HepG2 (cell line): ENCODE measurements at regions not wholly inside any gene's neighbourhood (a gene's known extent, or its start where the extent isn't known, plus 50 kb on each side); places are given as distances from the start of the nearest gene placed in this dataset.

Source experiments
- CEBPG ChIP-seq: IDR thresholded peaks from 2 replicates; pipeline ENCODE4 v1.6.1; 2016
- POLR2AphosphoS5 ChIP-seq: IDR thresholded peaks from 2 replicates; pipeline ENCODE4 v1.6.1; 2012; ENCODE audit warnings: low read depth, low read length
- SRF ChIP-seq: IDR thresholded peaks from 2 replicates; pipeline ENCODE4 v1.6.1; 2011; ENCODE audit warnings: mild to moderate bottlenecking, low read depth, low read length, moderate library complexity
- ZNF629 ChIP-seq: sonication (generic); formaldehyde crosslinking; conservative IDR thresholded peaks from 2 replicates; pipeline ENCODE4 v1.5.0; 2020; ENCODE audit warnings: missing genetic modification reagents
- TF ChIP-seq, protein P1 (sequence below): sonication (generic); formaldehyde crosslinking; IDR thresholded peaks from 2 replicates; pipeline ENCODE4 v1.8.1; 2023; ENCODE audit warnings: missing genetic modification reagents, inconsistent platforms, borderline replicate concordance
- TF ChIP-seq, protein P2 (sequence below): sonication (generic); formaldehyde crosslinking; IDR thresholded peaks from 2 replicates; pipeline ENCODE4 v1.4.0; 2020; ENCODE audit warnings: missing genetic modification reagents, mild to moderate bottlenecking, borderline replicate concordance
- TF ChIP-seq, protein P3 (sequence below): sonication (generic); formaldehyde crosslinking; IDR thresholded peaks from 2 replicates; pipeline ENCODE4 v1.8.1; 2022; ENCODE audit warnings: low read depth, mild to moderate bottlenecking, missing genetic modification reagents

DNA sequence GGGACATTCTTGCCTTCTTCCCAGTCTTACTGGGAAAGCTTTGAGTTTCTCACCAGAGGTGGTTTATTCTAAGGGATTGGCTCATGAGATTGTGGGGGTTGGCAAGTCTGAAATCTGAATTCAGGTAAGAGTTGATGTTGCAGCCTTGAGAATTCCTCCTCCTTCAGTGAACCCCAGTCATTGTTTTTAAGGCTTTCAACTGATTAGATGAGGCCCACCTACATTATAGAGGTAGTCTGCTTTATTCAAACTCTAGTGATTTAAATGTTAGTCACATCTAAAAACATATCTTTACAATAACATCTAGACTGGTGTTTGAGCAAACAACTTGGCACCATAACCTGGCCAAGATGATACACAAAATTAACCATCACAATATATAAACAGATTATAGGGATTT, 156.5 kb upstream of the MED14 start:
- no peak for TF ChIP-seq SRF
- TF ChIP-seq POLR2AphosphoS5, result no peak
- TF ChIP-seq ZNF629 (CRISPR knock-in tag), result no peak
- TF ChIP-seq CEBPG, result no peak
- TF ChIP-seq, protein P1, sequence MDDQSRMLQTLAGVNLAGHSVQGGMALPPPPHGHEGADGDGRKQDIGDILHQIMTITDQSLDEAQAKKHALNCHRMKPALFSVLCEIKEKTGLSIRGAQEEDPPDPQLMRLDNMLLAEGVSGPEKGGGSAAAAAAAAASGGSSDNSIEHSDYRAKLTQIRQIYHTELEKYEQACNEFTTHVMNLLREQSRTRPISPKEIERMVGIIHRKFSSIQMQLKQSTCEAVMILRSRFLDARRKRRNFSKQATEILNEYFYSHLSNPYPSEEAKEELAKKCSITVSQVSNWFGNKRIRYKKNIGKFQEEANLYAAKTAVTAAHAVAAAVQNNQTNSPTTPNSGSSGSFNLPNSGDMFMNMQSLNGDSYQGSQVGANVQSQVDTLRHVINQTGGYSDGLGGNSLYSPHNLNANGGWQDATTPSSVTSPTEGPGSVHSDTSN (CRISPR knock-in tag), result no peak
- TF ChIP-seq, protein P2, sequence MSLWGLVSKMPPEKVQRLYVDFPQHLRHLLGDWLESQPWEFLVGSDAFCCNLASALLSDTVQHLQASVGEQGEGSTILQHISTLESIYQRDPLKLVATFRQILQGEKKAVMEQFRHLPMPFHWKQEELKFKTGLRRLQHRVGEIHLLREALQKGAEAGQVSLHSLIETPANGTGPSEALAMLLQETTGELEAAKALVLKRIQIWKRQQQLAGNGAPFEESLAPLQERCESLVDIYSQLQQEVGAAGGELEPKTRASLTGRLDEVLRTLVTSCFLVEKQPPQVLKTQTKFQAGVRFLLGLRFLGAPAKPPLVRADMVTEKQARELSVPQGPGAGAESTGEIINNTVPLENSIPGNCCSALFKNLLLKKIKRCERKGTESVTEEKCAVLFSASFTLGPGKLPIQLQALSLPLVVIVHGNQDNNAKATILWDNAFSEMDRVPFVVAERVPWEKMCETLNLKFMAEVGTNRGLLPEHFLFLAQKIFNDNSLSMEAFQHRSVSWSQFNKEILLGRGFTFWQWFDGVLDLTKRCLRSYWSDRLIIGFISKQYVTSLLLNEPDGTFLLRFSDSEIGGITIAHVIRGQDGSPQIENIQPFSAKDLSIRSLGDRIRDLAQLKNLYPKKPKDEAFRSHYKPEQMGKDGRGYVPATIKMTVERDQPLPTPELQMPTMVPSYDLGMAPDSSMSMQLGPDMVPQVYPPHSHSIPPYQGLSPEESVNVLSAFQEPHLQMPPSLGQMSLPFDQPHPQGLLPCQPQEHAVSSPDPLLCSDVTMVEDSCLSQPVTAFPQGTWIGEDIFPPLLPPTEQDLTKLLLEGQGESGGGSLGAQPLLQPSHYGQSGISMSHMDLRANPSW, result no peak
- TF ChIP-seq, protein P3, sequence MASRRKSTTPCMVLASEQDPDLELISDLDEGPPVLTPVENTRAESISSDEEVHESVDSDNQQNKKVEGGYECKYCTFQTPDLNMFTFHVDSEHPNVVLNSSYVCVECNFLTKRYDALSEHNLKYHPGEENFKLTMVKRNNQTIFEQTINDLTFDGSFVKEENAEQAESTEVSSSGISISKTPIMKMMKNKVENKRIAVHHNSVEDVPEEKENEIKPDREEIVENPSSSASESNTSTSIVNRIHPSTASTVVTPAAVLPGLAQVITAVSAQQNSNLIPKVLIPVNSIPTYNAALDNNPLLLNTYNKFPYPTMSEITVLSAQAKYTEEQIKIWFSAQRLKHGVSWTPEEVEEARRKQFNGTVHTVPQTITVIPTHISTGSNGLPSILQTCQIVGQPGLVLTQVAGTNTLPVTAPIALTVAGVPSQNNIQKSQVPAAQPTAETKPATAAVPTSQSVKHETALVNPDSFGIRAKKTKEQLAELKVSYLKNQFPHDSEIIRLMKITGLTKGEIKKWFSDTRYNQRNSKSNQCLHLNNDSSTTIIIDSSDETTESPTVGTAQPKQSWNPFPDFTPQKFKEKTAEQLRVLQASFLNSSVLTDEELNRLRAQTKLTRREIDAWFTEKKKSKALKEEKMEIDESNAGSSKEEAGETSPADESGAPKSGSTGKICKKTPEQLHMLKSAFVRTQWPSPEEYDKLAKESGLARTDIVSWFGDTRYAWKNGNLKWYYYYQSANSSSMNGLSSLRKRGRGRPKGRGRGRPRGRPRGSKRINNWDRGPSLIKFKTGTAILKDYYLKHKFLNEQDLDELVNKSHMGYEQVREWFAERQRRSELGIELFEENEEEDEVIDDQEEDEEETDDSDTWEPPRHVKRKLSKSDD, result no peak
